ENCODE measurements at regions not wholly inside any gene's neighbourhood (a gene's known extent, or its start where the extent isn't known, plus 50 kb on each side); places are given as distances from the start of the nearest gene placed in this dataset.
A peak's percentile ranks its signal among the peaks of the same experiment; 100 is the strongest.
"Not testable (repeated sequence)": the region's sequence is repeated elsewhere in the genome, so short reads cannot be mapped to it uniquely, and the experiment has no call there.

DNA sequence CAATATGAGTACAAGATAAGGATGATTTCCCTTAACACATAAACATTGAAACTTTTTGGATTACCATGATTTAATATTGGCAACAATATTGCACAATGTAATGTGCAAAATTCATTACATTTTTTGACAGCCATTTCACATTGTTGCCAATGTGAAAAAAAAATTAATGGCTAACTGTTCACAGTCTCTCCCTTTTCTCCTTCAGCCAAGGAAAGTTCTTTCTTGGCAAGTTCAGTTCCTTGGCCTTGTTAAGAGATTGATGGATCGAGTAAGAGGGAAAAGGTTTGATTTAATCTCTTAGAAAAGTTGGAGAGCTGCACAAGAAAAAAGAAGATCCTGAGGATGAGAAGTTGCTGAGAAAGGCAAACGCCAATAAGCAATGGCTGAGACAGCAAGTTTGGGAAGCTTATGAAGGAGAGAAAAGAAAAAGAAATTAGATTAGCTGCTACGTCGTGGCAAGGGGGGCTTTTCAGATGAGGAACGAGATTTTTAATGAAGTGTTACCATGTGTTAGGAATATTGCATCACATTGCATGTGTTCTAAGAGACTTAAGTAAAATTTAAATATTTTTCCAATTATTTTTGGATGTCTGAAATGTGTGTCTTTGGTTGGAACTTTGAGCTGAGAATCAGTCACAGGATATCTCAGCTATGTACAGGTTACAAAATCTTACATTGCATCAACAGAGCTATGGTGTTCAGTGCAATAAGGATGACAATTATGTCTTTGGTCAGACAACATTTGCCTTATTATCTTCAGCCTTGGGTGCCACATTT is 61.4 kb upstream of the ZNF280D start:
- H3K9ac ChIP-seq (ENCODE audit: low read length): no peak overlapping the region
- H2AFZ ChIP-seq (ENCODE audit: low read length): peak overlapping the region; percentile 51; the same call in 1 of the 2 replicates
- no peak for DNase-seq
- no peaks in the 10 kb centered on the region for H3K9me2 ChIP-seq (replicated peaks; ENCODE audit: insufficient read depth, low read length)
- H4K20me1 ChIP-seq (ENCODE audit: insufficient read depth, low read depth, low read length): no peaks in the 10 kb centered on the region
- no peaks in the 10 kb centered on the region for H3K36me3 ChIP-seq (ENCODE audit: insufficient read depth, low read length)
- H3K9me3 ChIP-seq (ENCODE audit: low read length): no peaks in the 10 kb centered on the region
- no peak overlapping the region for H3K27ac ChIP-seq (ENCODE audit: low read length)
- no peaks in the 10 kb centered on the region for H3K79me2 ChIP-seq (ENCODE audit: low read length)
- no peaks in the 10 kb centered on the region for H3K27me3 ChIP-seq (ENCODE audit: low read length)
- H3K4me3 ChIP-seq (ENCODE audit: low read length): no peak overlapping the region
- H3K4me2 ChIP-seq (ENCODE audit: low read depth, low read length, poor library complexity, severe bottlenecking): no peak overlapping the region
- H3K4me1 ChIP-seq (ENCODE audit: low read length): no peaks in the 10 kb centered on the region

DNA sequence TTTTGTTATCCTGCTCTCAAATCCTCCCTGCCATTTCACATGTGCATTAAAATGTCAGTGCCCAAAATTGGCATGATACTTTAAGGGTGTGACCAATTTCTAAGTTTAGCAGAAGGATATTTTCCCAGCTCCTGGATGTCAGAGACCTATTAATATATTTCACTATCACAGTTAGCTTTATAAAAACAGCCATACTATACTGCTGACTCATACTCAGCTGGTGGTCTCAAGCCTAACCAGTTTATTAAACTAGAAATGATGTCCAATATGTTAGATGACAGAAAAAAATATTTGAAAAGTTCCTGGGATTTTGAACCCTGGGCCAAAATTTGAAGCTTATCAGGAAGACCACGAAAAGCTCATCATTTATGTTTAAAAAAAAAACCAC is 60.9 kb upstream of the ZNF280D start:
- Histone ChIP-seq H3K36me3 (ENCODE audit: insufficient read depth, low read length) (no peaks in the 10 kb centered on the region), H3K79me2 (ENCODE audit: low read length) (no peaks in the 10 kb centered on the region), H3K4me1 (ENCODE audit: low read length) (no peaks in the 10 kb centered on the region), H3K4me3 (ENCODE audit: low read length) (no peak overlapping the region), H3K27ac (ENCODE audit: low read length) (no peak overlapping the region), H4K20me1 (ENCODE audit: insufficient read depth, low read depth, low read length) (no peaks in the 10 kb centered on the region), H3K27me3 (ENCODE audit: low read length) (no peaks in the 10 kb centered on the region), H3K9ac (ENCODE audit: low read length) (no peak overlapping the region), H3K9me3 (ENCODE audit: low read length) (no peaks in the 10 kb centered on the region), H2AFZ (ENCODE audit: low read length) (no peak overlapping the region), H3K9me2 (replicated peaks; ENCODE audit: insufficient read depth, low read length) (no peaks in the 10 kb centered on the region), H3K4me2 (ENCODE audit: low read depth, low read length, poor library complexity, severe bottlenecking) (no peak overlapping the region)
- DNase-seq: no peak

DNA sequence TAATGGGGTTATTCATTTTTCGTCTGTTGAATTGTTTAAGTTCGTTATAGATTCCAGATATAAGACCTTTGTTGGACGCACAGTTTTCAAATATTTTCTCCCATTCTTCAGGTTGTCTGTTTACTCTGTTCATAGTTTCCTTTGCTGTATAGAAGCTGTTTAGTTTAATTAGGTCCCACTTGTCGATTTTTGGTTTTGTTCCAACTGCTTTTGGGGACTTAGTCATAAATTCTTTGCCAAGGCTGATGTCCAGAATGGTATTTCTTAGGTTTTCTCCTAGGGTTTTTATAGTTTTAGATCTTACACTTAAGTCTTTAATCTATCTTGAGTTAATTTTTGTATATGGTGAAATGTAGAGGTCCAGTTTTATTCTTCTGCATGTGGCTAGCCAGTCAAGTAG is 58.9 kb upstream of the ZNF280D start:
- Histone ChIP-seq H3K36me3 (ENCODE audit: insufficient read depth, low read length) (no peaks in the 10 kb centered on the region), H3K4me2 (ENCODE audit: low read depth, low read length, poor library complexity, severe bottlenecking) (no peak overlapping the region), H4K20me1 (ENCODE audit: insufficient read depth, low read depth, low read length) (no peaks in the 10 kb centered on the region), H3K4me3 (ENCODE audit: low read length) (no peak overlapping the region), H3K9me2 (replicated peaks; ENCODE audit: insufficient read depth, low read length) (no peaks in the 10 kb centered on the region), H3K9me3 (ENCODE audit: low read length) (no peaks in the 10 kb centered on the region), H3K9ac (ENCODE audit: low read length) (no peak overlapping the region), H3K79me2 (ENCODE audit: low read length) (no peaks in the 10 kb centered on the region), H3K27me3 (ENCODE audit: low read length) (no peaks in the 10 kb centered on the region), H3K4me1 (ENCODE audit: low read length) (no peaks in the 10 kb centered on the region), H3K27ac (ENCODE audit: low read length) (no peak overlapping the region), H2AFZ (ENCODE audit: low read length) (no peak overlapping the region)
- DNase-seq: no peak

DNA sequence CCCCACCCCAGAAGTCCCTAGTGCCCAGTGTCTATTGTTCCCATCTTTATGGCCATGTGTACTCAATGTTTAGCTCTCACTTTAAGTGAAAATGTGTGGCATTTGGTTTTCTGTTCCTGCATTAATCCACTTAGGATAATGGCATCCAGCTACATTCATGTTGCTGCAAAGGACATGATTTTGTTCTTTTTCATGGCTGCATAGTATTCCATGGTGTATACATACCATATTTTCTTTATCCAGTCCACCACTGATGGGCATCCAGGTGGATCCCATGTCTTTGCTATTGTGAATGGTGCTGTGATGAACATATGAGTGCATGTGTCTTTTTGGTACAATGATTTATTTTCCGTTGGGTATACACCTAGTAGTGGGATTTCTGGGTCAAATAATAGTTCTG is 58.2 kb upstream of the ZNF280D start:
- not testable (repeated sequence) for H3K36me3 ChIP-seq (ENCODE audit: insufficient read depth, low read length); H3K9me2 ChIP-seq (replicated peaks; ENCODE audit: insufficient read depth, low read length); H4K20me1 ChIP-seq (ENCODE audit: insufficient read depth, low read depth, low read length); H3K9me3 ChIP-seq (ENCODE audit: low read length); DNase-seq; H3K4me3 ChIP-seq (ENCODE audit: low read length); H2AFZ ChIP-seq (ENCODE audit: low read length); H3K9ac ChIP-seq (ENCODE audit: low read length); H3K79me2 ChIP-seq (ENCODE audit: low read length); H3K4me2 ChIP-seq (ENCODE audit: low read depth, low read length, poor library complexity, severe bottlenecking); H3K27me3 ChIP-seq (ENCODE audit: low read length); H3K27ac ChIP-seq (ENCODE audit: low read length); H3K4me1 ChIP-seq (ENCODE audit: low read length)

DNA sequence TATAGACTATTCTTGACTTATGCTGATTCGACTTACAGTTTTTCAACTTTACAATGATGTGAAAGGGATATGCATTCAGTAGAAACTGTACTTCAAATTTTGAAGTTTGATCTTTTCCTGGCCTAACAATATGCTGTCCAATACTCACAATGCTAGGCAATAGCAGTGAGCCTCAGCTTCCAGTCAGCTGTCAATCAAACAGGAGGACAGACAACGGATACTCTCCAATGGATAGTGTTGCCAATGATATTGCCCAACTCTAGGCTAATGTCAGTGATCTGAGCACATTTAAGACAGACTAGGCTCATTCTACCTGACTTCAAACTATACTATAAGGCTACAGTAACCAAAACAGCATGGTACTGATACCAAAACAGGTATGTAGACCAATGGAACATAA is 55.0 kb upstream of the ZNF280D start:
- Histone ChIP-seq H3K79me2 (ENCODE audit: low read length) (no peaks in the 10 kb centered on the region), H3K9me2 (replicated peaks; ENCODE audit: insufficient read depth, low read length) (no peaks in the 10 kb centered on the region), H3K9me3 (ENCODE audit: low read length) (no peaks in the 10 kb centered on the region), H3K4me1 (ENCODE audit: low read length) (no peaks in the 10 kb centered on the region; the same call in none of the 2 replicates), H3K27ac (ENCODE audit: low read length) (no peak overlapping the region), H3K9ac (ENCODE audit: low read length) (no peak overlapping the region), H2AFZ (ENCODE audit: low read length) (no peak overlapping the region), H3K27me3 (ENCODE audit: low read length) (no peaks in the 10 kb centered on the region), H3K4me3 (ENCODE audit: low read length) (no peak overlapping the region), H3K36me3 (ENCODE audit: insufficient read depth, low read length) (no peaks in the 10 kb centered on the region), H3K4me2 (ENCODE audit: low read depth, low read length, poor library complexity, severe bottlenecking) (no peak overlapping the region), H4K20me1 (ENCODE audit: insufficient read depth, low read depth, low read length) (no peaks in the 10 kb centered on the region)
- DNase-seq: no peak

DNA sequence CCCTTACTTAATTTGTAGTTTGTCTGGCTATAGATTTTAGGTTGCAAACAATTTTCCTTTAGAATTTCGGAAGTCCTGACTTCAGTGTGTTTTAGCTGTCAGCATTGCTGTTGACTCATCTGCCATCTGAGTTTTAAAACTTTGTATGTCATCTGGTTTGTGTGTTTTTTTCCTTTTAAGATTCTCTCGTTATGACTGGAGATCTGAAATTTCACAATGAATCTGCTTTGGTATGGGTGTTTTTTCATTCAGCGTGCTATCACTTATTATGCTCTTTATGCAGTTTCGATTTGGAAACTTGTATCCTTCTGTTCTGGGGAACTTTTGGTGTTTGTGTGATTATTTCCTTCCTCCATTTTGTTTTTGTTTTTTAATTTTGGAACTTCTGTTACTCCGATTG is 53.7 kb upstream of the ZNF280D start:
- H3K27me3 ChIP-seq (ENCODE audit: low read length): no peaks in the 10 kb centered on the region
- no peaks in the 10 kb centered on the region; the same call in none of the 2 replicates for H3K4me1 ChIP-seq (ENCODE audit: low read length)
- H2AFZ ChIP-seq (ENCODE audit: low read length): peak overlapping the region; percentile 15
- no peak overlapping the region for H3K4me3 ChIP-seq (ENCODE audit: low read length)
- no peaks in the 10 kb centered on the region for H3K36me3 ChIP-seq (ENCODE audit: insufficient read depth, low read length)
- no peak overlapping the region for H3K27ac ChIP-seq (ENCODE audit: low read length)
- H3K9ac ChIP-seq (ENCODE audit: low read length): no peak overlapping the region
- H3K9me2 ChIP-seq (replicated peaks; ENCODE audit: insufficient read depth, low read length): no peaks in the 10 kb centered on the region
- no peak overlapping the region for H3K4me2 ChIP-seq (ENCODE audit: low read depth, low read length, poor library complexity, severe bottlenecking)
- DNase-seq: no peak
- no peaks in the 10 kb centered on the region for H4K20me1 ChIP-seq (ENCODE audit: insufficient read depth, low read depth, low read length)
- H3K9me3 ChIP-seq (ENCODE audit: low read length): no peaks in the 10 kb centered on the region
- H3K79me2 ChIP-seq (ENCODE audit: low read length): no peaks in the 10 kb centered on the region

DNA sequence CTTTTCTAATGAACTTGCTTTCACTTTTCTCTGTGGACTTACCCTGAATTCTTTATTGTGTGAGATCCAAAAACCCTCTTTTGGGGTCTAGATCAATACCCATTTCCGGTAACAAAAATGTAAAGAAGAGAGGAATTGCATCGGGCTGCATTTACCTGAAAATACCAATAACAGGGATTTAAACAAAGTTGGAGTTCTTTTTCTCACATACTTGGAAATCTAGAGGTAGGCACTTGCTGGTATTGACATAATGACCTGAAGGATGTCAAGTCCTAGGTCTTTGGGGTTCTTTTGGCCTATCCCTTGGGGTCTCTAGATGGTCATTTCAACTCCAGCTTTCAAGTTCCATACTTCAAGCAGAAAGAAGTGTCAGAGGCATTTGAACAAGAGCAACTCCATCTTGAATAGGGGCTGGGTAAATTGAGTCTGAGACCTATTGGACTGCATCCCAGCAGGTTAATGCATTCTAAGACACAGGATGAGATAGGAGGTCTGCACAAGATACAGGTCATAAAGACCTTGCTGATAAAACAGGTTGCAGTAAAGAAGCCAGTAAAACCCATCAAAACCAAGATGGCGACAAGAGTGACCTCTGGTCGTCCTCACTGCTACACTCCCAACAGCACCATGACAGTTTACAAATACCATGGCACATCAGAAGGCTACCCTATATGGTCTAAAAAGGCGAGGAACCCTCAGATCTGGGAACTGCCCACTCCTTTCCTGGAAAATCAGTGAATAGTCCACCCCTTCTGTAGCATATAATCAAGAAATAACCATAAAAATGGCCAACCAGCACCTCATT is 50.8 kb upstream of the ZNF280D start:
- no peaks in the 10 kb centered on the region for H3K79me2 ChIP-seq (ENCODE audit: low read length)
- H3K4me2 ChIP-seq (ENCODE audit: low read depth, low read length, poor library complexity, severe bottlenecking): no peak overlapping the region
- H3K27ac ChIP-seq (ENCODE audit: low read length): no peak overlapping the region
- H2AFZ ChIP-seq (ENCODE audit: low read length): no peak overlapping the region
- H3K9me2 ChIP-seq (replicated peaks; ENCODE audit: insufficient read depth, low read length): no peaks in the 10 kb centered on the region
- no peaks in the 10 kb centered on the region for H4K20me1 ChIP-seq (ENCODE audit: insufficient read depth, low read depth, low read length)
- H3K27me3 ChIP-seq (ENCODE audit: low read length): no peaks in the 10 kb centered on the region
- no peaks in the 10 kb centered on the region; the same call in none of the 2 replicates for H3K4me1 ChIP-seq (ENCODE audit: low read length)
- DNase-seq: no peak
- H3K9me3 ChIP-seq (ENCODE audit: low read length): no peaks in the 10 kb centered on the region
- no peak overlapping the region for H3K9ac ChIP-seq (ENCODE audit: low read length)
- H3K4me3 ChIP-seq (ENCODE audit: low read length): no peak overlapping the region
- H3K36me3 ChIP-seq (ENCODE audit: insufficient read depth, low read length): no peaks in the 10 kb centered on the region

DNA sequence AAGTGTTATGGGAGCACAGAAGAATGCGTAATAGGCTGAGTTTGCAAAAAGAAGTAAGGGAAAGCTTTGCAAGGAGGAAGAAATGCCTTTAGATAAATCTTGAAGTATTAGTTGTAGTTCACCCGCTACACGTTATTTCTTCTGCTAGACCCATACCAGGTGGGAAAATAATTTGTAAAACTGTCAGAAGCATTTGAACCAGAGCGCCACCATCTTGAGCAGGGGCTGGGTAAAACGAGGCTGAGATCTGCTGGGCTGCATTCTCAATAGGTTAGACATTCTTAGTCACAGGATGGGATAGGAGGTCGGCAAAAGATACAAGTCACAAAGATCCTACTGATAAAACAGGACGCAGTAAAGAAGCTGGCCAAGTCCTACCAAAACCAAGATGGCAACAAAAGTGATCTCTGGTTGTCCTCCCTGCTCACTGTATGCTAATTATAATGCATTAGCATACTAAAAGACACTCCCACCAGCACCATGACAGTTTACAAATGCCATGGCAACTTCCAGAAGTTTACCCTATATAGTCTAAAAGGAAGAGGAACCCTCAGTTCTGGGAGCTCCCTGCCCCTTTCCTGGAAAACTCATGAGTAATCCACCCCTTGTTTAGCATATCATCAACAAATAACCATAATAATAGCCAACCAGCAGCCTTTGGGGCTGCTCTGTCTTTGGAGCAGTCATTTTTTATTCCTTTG is 50.0 kb upstream of the ZNF280D start:
- H3K9me3 ChIP-seq (ENCODE audit: low read length): no peaks in the 10 kb centered on the region
- no peaks in the 10 kb centered on the region; the same call in none of the 2 replicates for H3K4me1 ChIP-seq (ENCODE audit: low read length)
- H3K4me2 ChIP-seq (ENCODE audit: low read depth, low read length, poor library complexity, severe bottlenecking): no peak overlapping the region
- H3K9ac ChIP-seq (ENCODE audit: low read length): no peak overlapping the region
- no peak for DNase-seq
- H3K36me3 ChIP-seq (ENCODE audit: insufficient read depth, low read length): no peaks in the 10 kb centered on the region
- H3K79me2 ChIP-seq (ENCODE audit: low read length): no peaks in the 10 kb centered on the region
- H3K27ac ChIP-seq (ENCODE audit: low read length): no peak overlapping the region
- H4K20me1 ChIP-seq (ENCODE audit: insufficient read depth, low read depth, low read length): no peaks in the 10 kb centered on the region
- no peaks in the 10 kb centered on the region for H3K9me2 ChIP-seq (replicated peaks; ENCODE audit: insufficient read depth, low read length)
- H3K4me3 ChIP-seq (ENCODE audit: low read length): no peak overlapping the region
- no peak overlapping the region for H2AFZ ChIP-seq (ENCODE audit: low read length)
- no peaks in the 10 kb centered on the region for H3K27me3 ChIP-seq (ENCODE audit: low read length)

All from Karpas-422 (cell line).